Suprapubic skin (tissue), 3 donors: ENCODE measurements at regions not wholly inside any gene's neighbourhood (a gene's known extent, or its start where the extent isn't known, plus 50 kb on each side); places are given as distances from the start of the nearest gene placed in this dataset.

Experiments
- POLR2A ChIP-seq, 2 donors: fragments of 450-650 bp; IDR thresholded peaks; one replicate each; pipeline ENCODE4 v1.6.1; 2017; ENCODE audit warnings: antibody characterized with exemption in 2 of 2, mild to moderate bottlenecking in 2 of 2, moderate library complexity in 2 of 2
- TF ChIP-seq, protein P1 (sequence below), 2 donors: fragments of 200-600 bp in 1 of 2; fragments of 450-650 bp in 1 of 2; sonication (generic) in 1 of 2; IDR thresholded peaks; one replicate each; pipeline ENCODE4 v1.5.1; 2016 to 2019; ENCODE audit warnings: antibody characterized with exemption in 2 of 2, mild to moderate bottlenecking in 1 of 2, moderate library complexity in 1 of 2

DNA sequence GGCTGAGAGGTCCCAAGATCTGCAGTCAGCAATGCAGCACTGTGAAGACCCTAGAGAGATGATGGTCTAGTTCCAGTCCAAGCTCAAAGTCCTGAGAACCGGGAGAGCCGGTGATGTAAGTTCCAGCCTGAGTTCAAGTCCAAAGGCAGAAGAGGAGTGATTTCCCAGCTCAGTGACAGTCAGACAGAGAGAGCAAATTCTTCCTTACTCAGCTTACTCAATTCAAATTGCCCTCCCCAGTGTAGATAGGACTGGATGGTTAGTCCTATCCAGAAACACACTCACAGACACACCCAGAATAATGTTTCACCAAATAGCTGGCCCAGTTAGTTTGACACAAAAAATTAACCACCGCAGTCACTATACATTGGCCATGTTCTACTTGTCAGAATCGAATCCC is 185.5 kb upstream of the MYO3A start:
- TF ChIP-seq, protein P1, sequence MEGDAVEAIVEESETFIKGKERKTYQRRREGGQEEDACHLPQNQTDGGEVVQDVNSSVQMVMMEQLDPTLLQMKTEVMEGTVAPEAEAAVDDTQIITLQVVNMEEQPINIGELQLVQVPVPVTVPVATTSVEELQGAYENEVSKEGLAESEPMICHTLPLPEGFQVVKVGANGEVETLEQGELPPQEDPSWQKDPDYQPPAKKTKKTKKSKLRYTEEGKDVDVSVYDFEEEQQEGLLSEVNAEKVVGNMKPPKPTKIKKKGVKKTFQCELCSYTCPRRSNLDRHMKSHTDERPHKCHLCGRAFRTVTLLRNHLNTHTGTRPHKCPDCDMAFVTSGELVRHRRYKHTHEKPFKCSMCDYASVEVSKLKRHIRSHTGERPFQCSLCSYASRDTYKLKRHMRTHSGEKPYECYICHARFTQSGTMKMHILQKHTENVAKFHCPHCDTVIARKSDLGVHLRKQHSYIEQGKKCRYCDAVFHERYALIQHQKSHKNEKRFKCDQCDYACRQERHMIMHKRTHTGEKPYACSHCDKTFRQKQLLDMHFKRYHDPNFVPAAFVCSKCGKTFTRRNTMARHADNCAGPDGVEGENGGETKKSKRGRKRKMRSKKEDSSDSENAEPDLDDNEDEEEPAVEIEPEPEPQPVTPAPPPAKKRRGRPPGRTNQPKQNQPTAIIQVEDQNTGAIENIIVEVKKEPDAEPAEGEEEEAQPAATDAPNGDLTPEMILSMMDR (IDR thresholded peaks at IDR 0.05) = no peak
- no peak for TF ChIP-seq POLR2A (IDR thresholded peaks at IDR 0.05)
